GM19351 (cell line): ENCODE measurements at regions not wholly inside any gene's neighbourhood (a gene's known extent, or its start where the extent isn't known, plus 50 kb on each side); places are given as distances from the start of the nearest gene placed in this dataset.

Experiments used
- ATAC-seq: cut with Tn5 transposase; IDR thresholded peaks from one replicate; pipeline ENCODE4 v1.9.1; 2021; ENCODE audit warnings: mild to moderate bottlenecking, moderate library complexity; ENCODE audit not compliant: unreplicated experiment

- no peak for ATAC-seq
These were observed 209.3 kb downstream of the HS3ST3B1 start for GRCh38 chr17:14510136-14510535.

DNA sequence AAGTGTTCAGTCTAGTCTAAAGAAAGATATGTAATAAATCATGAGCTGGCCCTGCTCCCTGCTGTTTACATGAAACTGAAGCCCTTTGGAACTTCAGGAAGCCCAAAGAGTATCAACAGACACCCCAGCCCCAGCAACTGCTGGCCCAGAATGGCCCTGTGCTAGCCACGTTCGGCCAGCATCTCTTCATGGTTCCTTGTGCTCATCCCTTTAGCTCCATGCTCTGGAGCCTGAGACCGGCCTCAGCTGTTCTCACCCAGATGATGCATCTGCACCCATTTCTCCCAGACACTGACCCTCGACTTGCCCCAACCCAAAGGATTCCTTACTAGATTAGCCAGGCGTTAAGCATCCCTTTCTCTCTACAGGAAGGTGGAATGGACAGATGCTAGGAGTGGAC lies 207.3 kb downstream of the HS3ST3B1 start:
- ATAC-seq = no peak

DNA sequence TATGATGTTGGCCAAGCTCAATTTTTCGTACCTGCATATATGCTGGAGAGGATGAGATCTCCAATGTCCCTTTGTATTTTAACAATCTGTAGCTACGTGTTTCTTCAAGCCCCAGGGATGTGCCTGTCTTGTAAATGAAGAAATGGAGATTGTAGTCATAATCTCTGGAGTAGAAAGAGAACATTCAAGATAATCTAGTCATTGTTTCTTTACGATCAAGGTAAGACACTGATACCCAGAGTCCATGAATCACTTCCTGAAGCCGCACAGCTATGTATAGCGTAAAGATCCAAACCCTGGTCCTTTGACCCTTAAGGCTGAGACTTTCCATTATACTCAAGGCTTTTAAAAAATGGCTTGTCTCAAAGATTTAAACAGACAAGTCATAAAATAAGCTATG lies 205.5 kb downstream of the HS3ST3B1 start:
- no peak for ATAC-seq

DNA sequence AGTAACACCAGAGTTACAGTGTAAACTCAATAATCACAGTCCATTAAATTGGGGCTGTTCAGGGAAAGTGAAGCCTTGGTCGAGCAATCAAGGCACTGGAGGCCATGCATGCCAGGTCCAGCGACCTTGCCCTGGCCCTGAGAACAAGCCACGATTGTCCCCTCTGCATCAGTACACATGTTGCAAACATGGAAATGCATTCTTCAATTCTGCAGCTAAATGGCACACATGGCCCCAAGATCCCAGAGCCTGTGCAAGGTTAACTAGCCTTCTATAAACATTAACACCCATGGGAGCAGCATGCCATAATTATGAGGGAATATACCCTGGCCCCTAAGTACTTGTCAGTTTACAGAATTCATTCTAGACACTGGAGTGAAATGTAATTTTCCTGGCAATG lies 204.7 kb downstream of the HS3ST3B1 start:
- no peak for ATAC-seq

DNA sequence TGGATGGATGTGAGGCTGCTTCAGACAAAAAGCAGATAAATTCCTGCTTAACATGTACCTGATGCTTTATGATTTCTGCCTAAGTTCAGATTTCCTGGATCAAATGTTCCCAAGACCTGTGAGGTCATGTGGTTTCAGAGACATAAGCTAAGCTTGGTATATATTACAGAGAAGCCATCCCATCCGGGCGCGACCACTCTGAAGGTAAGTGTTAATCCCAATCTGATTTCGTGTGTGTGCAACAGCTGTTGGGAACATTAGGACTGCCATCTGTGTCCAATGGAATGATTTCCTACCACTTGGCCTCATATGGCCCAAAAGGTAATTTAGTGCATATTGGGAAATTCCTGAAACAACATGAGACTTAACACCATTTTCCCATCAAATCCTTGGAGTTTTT lies 199.1 kb downstream of the HS3ST3B1 start:
- ATAC-seq = no peak

GRCh38 chr17:14498812-14499211 lies 197.9 kb downstream of the HS3ST3B1 start:
- no peak for ATAC-seq

DNA sequence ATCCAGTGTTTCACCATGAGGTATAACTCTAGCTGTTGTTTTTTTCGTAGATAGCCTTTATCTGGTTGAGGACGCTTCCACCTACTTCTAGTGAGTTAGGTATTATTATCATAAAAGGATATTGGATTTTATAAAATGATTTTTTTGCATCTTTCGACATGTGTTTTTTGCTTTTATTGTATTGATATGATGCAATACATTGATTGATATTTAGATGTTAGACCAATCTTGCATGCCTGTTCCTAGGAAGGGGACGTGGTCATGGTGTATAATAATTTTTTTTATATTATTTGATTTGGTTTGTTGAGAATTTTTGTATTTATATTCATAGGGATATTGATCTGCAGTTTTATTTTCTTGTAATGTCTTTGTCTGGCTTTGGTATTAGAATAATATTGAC lies 193.3 kb downstream of the HS3ST3B1 start:
- no peak for ATAC-seq

DNA sequence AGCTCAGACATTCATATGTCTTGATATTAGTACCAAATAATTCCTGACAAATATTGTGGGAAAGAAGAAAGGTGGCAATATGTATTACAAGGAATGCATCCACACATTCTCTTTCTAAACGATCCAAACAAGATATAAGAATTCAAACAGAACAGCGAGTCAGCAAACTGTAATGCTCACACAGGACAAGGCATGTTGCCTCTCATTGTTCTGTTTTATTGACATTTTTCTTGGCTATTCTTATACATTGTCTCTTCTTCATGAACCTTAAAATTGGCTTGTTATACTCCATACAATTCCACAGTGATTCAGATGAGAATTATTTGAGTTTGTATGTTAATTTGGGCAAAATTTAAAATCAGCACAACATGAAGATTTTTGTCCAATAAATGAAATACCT lies 189.1 kb downstream of the HS3ST3B1 start:
- ATAC-seq = no peak

- ATAC-seq = no peak
These were observed 188.2 kb downstream of the HS3ST3B1 start for GRCh38 chr17:14488958-14489550.

- no peak for ATAC-seq
These were observed 186.2 kb downstream of the HS3ST3B1 start for GRCh38 chr17:14487068-14487467.

- ATAC-seq = no peak
These were observed 181.8 kb downstream of the HS3ST3B1 start for GRCh38 chr17:14482715-14483114.

- no peak for ATAC-seq
These were observed 180.8 kb downstream of the HS3ST3B1 start for GRCh38 chr17:14481664-14482063.

GRCh38 chr17:14474591-14474990 lies 173.7 kb downstream of the HS3ST3B1 start:
- no peak for ATAC-seq

DNA sequence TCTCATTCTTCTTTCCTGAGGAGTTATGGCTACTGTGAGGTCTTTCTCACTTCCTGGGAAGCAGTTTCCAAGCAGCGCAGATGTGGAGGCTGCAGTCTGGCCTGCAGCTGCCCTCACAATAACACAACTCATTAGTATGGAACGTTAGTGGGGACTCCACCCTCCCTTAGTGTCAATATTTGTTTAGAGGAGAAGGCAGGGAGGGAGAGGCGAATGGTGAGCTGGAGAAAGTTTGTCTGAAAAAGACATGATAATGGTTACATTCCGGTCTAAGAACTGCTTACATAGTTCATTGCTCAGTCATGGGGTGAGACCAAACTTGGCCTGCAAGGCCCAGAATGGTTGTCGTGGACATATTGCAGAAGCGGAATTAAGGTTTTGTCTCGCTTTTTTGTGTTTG lies 170.2 kb downstream of the HS3ST3B1 start:
- ATAC-seq = no peak

- ATAC-seq = no peak
These were observed 169.5 kb downstream of the HS3ST3B1 start for GRCh38 chr17:14470417-14470816.

GRCh38 chr17:14469971-14470370 lies 169.1 kb downstream of the HS3ST3B1 start:
- ATAC-seq = no peak

- no peak for ATAC-seq
These were observed 168.0 kb downstream of the HS3ST3B1 start for GRCh38 chr17:14468858-14469257.

DNA sequence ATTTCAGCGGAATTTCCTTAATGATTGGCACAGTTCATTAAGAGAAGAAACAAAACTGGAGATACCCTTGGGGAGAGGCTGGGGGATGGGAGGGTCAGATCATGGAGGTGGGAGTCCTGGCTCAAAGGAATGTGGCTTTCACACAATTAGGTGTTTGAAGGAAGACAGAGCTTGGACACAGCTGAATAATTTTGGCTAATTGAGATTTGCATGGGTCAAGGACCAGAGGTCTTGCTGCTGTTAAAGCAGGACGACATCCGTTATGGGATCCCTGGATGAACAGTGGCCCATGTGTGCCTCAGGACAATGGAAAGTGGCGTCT lies 160.3 kb downstream of the HS3ST3B1 start:
- ATAC-seq = no peak

- ATAC-seq = no peak
These were observed 159.8 kb downstream of the HS3ST3B1 start for GRCh38 chr17:14460516-14461226.

- no peak for ATAC-seq
These were observed 159.1 kb downstream of the HS3ST3B1 start for GRCh38 chr17:14459955-14460354.

- no peak for ATAC-seq
These were observed 157.8 kb downstream of the HS3ST3B1 start for GRCh38 chr17:14458724-14459123.

DNA sequence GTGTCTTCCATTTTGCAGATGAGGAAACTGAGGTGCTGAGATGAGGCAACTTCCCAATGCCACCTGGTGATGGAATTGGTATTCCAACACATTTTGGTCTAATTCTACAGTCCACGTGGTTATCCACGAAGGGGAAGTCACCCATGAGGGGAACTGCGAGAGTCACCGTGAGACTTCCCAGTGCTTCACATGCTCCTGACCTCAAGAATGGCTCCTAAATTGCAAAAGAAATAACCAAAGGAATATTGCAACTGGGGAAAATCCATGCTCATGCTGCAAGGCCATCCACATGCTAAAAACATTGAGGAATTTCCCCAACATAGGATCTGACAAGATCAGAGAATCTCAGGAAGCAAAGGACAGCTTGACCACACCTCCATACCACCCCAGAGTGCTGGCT lies 153.9 kb downstream of the HS3ST3B1 start:
- no peak for ATAC-seq

DNA sequence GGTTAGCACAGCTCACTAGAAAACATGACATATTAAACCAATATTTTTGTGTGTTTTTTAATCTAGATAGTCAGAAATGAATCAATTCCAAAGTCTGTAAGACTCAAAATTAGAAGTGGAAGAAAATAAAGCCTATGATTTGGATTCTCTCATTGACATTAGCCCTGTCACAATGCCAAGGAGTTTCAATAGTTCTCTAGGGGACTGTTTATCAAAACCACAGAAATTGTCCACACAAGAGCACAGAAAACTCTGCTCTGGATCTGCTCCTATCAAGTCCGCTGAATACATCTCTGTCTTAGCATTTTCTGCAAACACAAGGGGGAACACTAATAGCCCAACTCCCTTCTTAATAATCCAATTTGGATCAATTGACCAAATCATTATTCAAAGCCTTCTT lies 152.0 kb downstream of the HS3ST3B1 start:
- ATAC-seq = no peak
